IMR-90 (cell line): ENCODE measurements at regions not wholly inside any gene's neighbourhood (a gene's known extent, or its start where the extent isn't known, plus 50 kb on each side); places are given as distances from the start of the nearest gene placed in this dataset.
"Not testable (repeated sequence)": the region's sequence is repeated elsewhere in the genome, so short reads cannot be mapped to it uniquely, and the experiment has no call there.

Experiments used
- ATAC-seq: fragments of 200-7000 bp; cut with Tn5 transposase; 2 replicates; pipeline ENCODE4 v1.9.1; 2020; ENCODE audit warnings: low read depth, mild to moderate bottlenecking, moderate library complexity
- BruUV-seq: library from RNA; stranded (reverse); fragments of 400-500 nt; replicated peaks from 2 replicates; lab custom pipeline; 2021; lab: Mats Ljungman, UMichigan
- CTCF ChIA-PET: fragments of 300-600 bp; formaldehyde crosslinking; extraction: SDS; loops from one replicate; lab custom pipeline; 2021; ENCODE audit warnings: antibody characterized with exemption; lab: Yijun Ruan, JAX
- POLR2A ChIA-PET: fragments of 300-600 bp; sonication (Branson Sonifier 250); formaldehyde crosslinking; loops from one replicate; lab custom pipeline; 2022; ENCODE audit warnings: antibody characterized with exemption; ENCODE audit not compliant: unreplicated experiment; lab: Charles Lee
- DNase-seq: peaks from one replicate; pipeline ENCODE4 v3.0.0; 2013
- H2AFZ ChIP-seq: replicated peaks from 2 replicates; pipeline ENCODE3; 2013; ENCODE audit warnings: low read length, mild to moderate bottlenecking; ENCODE audit not compliant: poor library complexity
- H2AK5ac ChIP-seq: 2 replicates; pipeline ENCODE4 v1.6.1; 2013; ENCODE audit warnings: low read depth, low read length, inconsistent platforms
- H2AK9ac ChIP-seq: replicated peaks from 2 replicates; pipeline ENCODE3; 2013; ENCODE audit warnings: mild to moderate bottlenecking, low read depth, low read length, moderate library complexity; ENCODE audit not compliant: poor library complexity
- H2BK120ac ChIP-seq: 2 replicates; pipeline ENCODE4 v1.6.1; 2013; ENCODE audit warnings: low read depth, low read length, inconsistent platforms
- H2BK15ac ChIP-seq: 3 replicates; pipeline ENCODE4 v1.6.1; 2013; ENCODE audit warnings: low read depth, low read length, inconsistent platforms
- H2BK20ac ChIP-seq: 2 replicates; pipeline ENCODE4 v1.6.1; 2013; ENCODE audit warnings: low read depth, mild to moderate bottlenecking, inconsistent platforms, low read length, moderate library complexity
- H2BK5ac ChIP-seq: 2 replicates; pipeline ENCODE4 v1.6.1; 2013; ENCODE audit warnings: mild to moderate bottlenecking, low read depth, low read length, inconsistent platforms; ENCODE audit not compliant: poor library complexity, severe bottlenecking
- H3K14ac ChIP-seq: replicated peaks from 2 replicates; pipeline ENCODE4 v1.6.1; 2013; ENCODE audit warnings: low read depth, low read length, inconsistent platforms
- H3K18ac ChIP-seq: 2 replicates; pipeline ENCODE4 v1.6.1; 2013; ENCODE audit warnings: low read depth, low read length, control low read depth
- H3K23ac ChIP-seq: 2 replicates; pipeline ENCODE4 v1.6.1; 2013; ENCODE audit warnings: low read depth, low read length, inconsistent platforms
- H3K27ac ChIP-seq: 2 replicates; pipeline ENCODE4 v1.5.1; 2013; ENCODE audit warnings: mild to moderate bottlenecking, control low read depth, low read length; ENCODE audit not compliant: insufficient read depth
- H3K27me3 ChIP-seq: 2 replicates; pipeline ENCODE4 v1.6.1; 2013; ENCODE audit warnings: low read length; ENCODE audit not compliant: control insufficient read depth, insufficient read depth
- H3K36me3 ChIP-seq: 2 replicates; pipeline ENCODE4 v1.6.1; 2013; ENCODE audit warnings: low read length, mixed read lengths; ENCODE audit not compliant: control insufficient read depth, insufficient read depth
- H3K4ac ChIP-seq: 2 replicates; pipeline ENCODE4 v1.6.1; 2013; ENCODE audit warnings: low read depth, low read length, inconsistent platforms
- H3K4me1 ChIP-seq: 2 replicates; pipeline ENCODE4 v1.6.1; 2013; ENCODE audit warnings: low read length, mixed read lengths; ENCODE audit not compliant: control insufficient read depth, insufficient read depth
- H3K4me2 ChIP-seq: 2 replicates; pipeline ENCODE4 v1.6.1; 2013; ENCODE audit warnings: low read depth, mild to moderate bottlenecking, control low read depth, low read length, moderate library complexity
- H3K4me3 ChIP-seq: 2 replicates; pipeline ENCODE4 v1.5.1; 2013; ENCODE audit warnings: low read depth, mild to moderate bottlenecking, control low read depth, low read length, moderate library complexity; ENCODE audit not compliant: insufficient read depth
- H3K56ac ChIP-seq: 2 replicates; pipeline ENCODE4 v1.6.1; 2013; ENCODE audit warnings: low read length, inconsistent platforms; ENCODE audit not compliant: insufficient read depth; ENCODE audit errors: extremely low read depth
- H3K79me1 ChIP-seq, 2 experiments: 2 replicates each; pipeline ENCODE4 v1.6.1; 2013; ENCODE audit warnings: low read length in 2 of 2, inconsistent platforms in 1 of 2, low read depth in 1 of 2
- H3K9ac ChIP-seq: 2 replicates; pipeline ENCODE4 v1.6.1; 2013; ENCODE audit warnings: low read depth, low read length, control low read depth
- H3K9me1 ChIP-seq: 2 replicates; pipeline ENCODE4 v1.6.1; 2013; ENCODE audit warnings: low read length, inconsistent platforms; ENCODE audit not compliant: insufficient read depth
- H3K9me3 ChIP-seq: 2 replicates; pipeline ENCODE4 v1.6.1; 2013; ENCODE audit warnings: low read length; ENCODE audit not compliant: control insufficient read depth, insufficient read depth
- H4K20me1 ChIP-seq: 2 replicates; pipeline ENCODE4 v1.6.1; 2013; ENCODE audit warnings: low read length, inconsistent platforms; ENCODE audit not compliant: insufficient read depth
- H4K5ac ChIP-seq: 2 replicates; pipeline ENCODE4 v1.6.1; 2013; ENCODE audit warnings: mild to moderate bottlenecking, low read depth, low read length, control low read depth
- H4K8ac ChIP-seq, 2 experiments: 2 replicates each; pipeline ENCODE4 v1.6.1; 2013; ENCODE audit warnings: low read depth in 2 of 2, low read length in 2 of 2, control low read depth in 1 of 2, inconsistent platforms in 1 of 2
- H4K91ac ChIP-seq: 2 replicates; pipeline ENCODE4 v1.6.1; 2013; ENCODE audit warnings: low read depth, low read length, inconsistent platforms; ENCODE audit not compliant: insufficient read depth
- WGBS, 2 experiments: methylation state at CpG; one replicate each; pipeline versions ENCODE4 v1.1.5 to v1.1.7; 2013; ENCODE audit warnings: missing lambda C conversion rate in 2 of 2; ENCODE audit not compliant: insufficient read length in 1 of 2; ENCODE audit errors: extremely low coverage in 2 of 2; 5-methylcytosine and 5-hydroxymethylcytosine counted together
- dilution Hi-C: fragments of 300-500 bp; cut with HindIII; formaldehyde crosslinking; loops from one replicate; pipeline ENCODE4 v1.14.3; 2018; ENCODE audit warnings: low sequenced_read_pairs; ENCODE audit not compliant: unreplicated experiment
- in situ Hi-C: fragments of 300-500 bp; cut with MboI; formaldehyde crosslinking; loops from 3 replicates; pipeline ENCODE4 v1.14.3; 2019; ENCODE audit warnings: low sequenced_read_pairs, inconsistent platforms, mixed read lengths
- intact Hi-C: fragments of 100-400 bp; cut with micrococcal nuclease; formaldehyde crosslinking; loops from 2 replicates; pipeline ENCODE4 v1.10.0; 2022

DNA sequence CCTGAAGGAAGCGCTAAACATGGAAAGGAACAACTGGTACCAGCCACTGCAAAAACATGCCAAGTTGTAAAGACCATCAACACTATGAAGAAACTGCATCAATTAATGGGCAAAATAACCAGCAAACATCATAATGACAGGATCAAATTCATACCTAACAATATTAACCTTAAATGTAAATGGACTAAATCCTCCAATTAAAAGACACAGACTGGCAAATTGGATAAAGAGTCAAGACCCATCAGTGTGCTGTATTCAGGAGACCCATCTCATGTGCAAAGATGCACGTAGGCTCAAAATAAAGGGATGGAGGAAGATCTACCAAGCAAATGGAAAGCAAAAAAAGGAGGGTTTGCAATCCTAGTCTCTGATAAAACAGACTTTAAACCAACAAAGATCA is 111.3 kb upstream of the PIK3R1 start:
- H3K27ac ChIP-seq, in situ Hi-C loops, H4K20me1 ChIP-seq, H2AK5ac ChIP-seq, H3K56ac ChIP-seq, intact Hi-C loops, DNase-seq, H2BK15ac ChIP-seq, H3K79me1 ChIP-seq, H2BK120ac ChIP-seq, H2BK5ac ChIP-seq, H2BK20ac ChIP-seq, H3K27me3 ChIP-seq, H3K23ac ChIP-seq, H2AK9ac ChIP-seq, dilution Hi-C loops, H4K5ac ChIP-seq, CTCF ChIA-PET, H3K9me1 ChIP-seq, H3K36me3 ChIP-seq, H3K4ac ChIP-seq, H4K8ac ChIP-seq, H3K9me3 ChIP-seq, H3K4me3 ChIP-seq, ATAC-seq, POLR2A ChIA-PET, H4K91ac ChIP-seq, H3K18ac ChIP-seq, H3K4me2 ChIP-seq, H3K9ac ChIP-seq, BruUV-seq, H3K4me1 ChIP-seq, H3K14ac ChIP-seq, H2AFZ ChIP-seq: not testable (repeated sequence)
- no CpG with 5 or more reads among the region's 2 CpGs for WGBS, 2 experiments

DNA sequence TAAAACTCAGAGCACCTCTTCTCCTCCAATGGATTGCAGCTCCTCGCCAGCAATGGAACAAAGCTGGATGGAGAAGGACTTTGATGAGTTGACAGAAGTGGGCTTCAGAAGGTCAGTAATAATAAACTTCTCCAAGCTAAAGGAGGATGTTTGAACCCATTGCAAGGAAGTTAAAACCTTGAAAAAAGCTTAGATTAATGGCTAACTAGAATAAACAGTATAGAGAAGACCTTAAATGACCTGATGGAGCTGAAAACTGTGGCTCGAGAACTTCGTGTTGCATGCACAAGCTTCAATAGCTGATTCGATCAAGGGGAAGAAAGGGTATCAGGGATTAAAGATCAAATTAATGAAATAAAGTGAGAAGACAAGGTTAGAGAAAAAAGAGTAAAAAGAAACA is 112.3 kb upstream of the PIK3R1 start:
- BruUV-seq, CTCF ChIA-PET, H3K79me1 ChIP-seq, H3K4ac ChIP-seq, H3K18ac ChIP-seq, H2BK120ac ChIP-seq, dilution Hi-C loops, H4K91ac ChIP-seq, H3K4me3 ChIP-seq, H3K23ac ChIP-seq, intact Hi-C loops, H2BK20ac ChIP-seq, ATAC-seq, DNase-seq, H3K9me1 ChIP-seq, H3K4me2 ChIP-seq, H2AK9ac ChIP-seq, H4K8ac ChIP-seq, H2AFZ ChIP-seq, H2BK15ac ChIP-seq, H4K5ac ChIP-seq, H4K20me1 ChIP-seq, H2AK5ac ChIP-seq, H3K9me3 ChIP-seq, H3K4me1 ChIP-seq, H3K9ac ChIP-seq, H3K14ac ChIP-seq, H3K27ac ChIP-seq, in situ Hi-C loops, H3K36me3 ChIP-seq, H2BK5ac ChIP-seq, H3K56ac ChIP-seq, H3K27me3 ChIP-seq: not testable (repeated sequence)
- POLR2A ChIA-PET, result interaction anchor here (0.6 kb wide), 1 partner anchor 63 kb away, joined by 3 read pairs; no protein-coding TSS in a partner anchor
- no CpG with 5 or more reads among the region's 4 CpGs for WGBS, 2 experiments
